Stimulated activated CD4-positive, alpha-beta T cell treated with anti-CD3 and anti-CD28 coated beads, Interleukin-1b, Interleukin-23, amount 100 ng/mL, for 48 hours (primary cell): ENCODE measurements at regions not wholly inside any gene's neighbourhood (a gene's known extent, or its start where the extent isn't known, plus 50 kb on each side); places are given as distances from the start of the nearest gene placed in this dataset.

Experiments used
- DNase-seq: peaks from one replicate; pipeline ENCODE4 v3.0.0-alpha.2; 2020

DNA sequence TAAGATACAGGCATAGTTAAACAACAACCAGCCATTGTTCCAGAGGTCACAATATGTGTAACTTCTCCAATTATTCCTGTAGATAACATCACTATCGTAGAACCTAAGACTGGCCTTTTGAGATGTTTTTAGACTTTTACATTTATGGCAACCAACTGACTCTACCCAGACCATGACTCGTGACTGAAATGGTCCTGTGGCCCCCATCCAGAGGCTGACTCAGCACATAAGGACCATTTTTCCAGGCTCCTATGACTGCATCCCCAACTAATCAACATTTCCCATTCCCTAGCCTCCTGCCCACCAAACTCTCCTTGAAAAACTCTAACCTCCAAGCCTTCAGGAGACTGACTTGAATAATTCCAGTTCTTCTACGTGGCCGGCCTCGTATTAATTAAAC, 52.6 kb upstream of the NID2 start:
- no peak for DNase-seq

DNA sequence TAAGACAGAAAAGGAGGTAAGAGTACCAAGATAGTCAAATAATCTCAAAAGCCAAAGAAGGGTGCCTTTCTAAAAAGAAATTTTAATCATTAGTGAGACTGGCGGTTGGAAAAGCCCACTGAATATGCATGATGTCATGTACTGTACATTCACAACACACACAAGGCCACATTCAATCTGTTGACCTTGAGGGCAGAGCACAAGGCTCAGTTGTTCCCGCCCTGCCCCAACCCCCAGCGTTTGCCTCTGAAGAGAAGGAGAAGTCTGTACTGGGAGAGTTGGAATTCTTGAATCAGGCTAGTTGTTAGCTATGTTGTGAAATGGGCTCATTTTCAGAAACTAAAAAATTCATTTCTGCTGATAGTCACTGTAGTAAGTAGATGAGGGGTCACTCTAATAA, 50.2 kb upstream of the NID2 start:
- no peak for DNase-seq
